Left hindlimb (tissue), 1 donor: ENCODE measurements at regions not wholly inside any gene's neighbourhood (a gene's known extent, or its start where the extent isn't known, plus 50 kb on each side); places are given as distances from the start of the nearest gene placed in this dataset.
A peak's percentile ranks its signal among the peaks of the same experiment; 100 is the strongest.
"Not testable (repeated sequence)": the region's sequence is repeated elsewhere in the genome, so short reads cannot be mapped to it uniquely, and the experiment has no call there.

Source experiments
- DNase-seq: peaks from one replicate; pipeline ENCODE4 v3.0.0-alpha.2; 2018

DNA sequence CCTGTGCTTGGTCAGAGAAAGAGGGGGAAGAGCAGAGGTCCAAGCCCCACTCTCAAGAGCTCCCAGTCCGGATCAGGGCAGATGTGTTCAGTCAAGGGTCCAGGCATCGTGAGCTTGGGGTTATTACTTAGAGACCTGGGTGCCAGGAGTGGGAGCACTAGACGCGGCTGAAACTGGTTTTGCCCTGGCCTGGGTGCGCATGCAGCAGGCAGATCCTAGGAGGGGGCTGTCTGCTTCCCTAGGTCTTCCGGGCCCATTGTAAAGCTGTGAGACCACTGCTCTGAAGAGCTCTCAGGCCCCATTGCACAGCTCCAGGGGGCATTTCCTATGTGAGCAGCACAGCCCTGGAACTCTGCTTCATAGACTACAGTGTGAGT is 204.9 kb upstream of the LINGO1 start:
- no peak for DNase-seq

DNA sequence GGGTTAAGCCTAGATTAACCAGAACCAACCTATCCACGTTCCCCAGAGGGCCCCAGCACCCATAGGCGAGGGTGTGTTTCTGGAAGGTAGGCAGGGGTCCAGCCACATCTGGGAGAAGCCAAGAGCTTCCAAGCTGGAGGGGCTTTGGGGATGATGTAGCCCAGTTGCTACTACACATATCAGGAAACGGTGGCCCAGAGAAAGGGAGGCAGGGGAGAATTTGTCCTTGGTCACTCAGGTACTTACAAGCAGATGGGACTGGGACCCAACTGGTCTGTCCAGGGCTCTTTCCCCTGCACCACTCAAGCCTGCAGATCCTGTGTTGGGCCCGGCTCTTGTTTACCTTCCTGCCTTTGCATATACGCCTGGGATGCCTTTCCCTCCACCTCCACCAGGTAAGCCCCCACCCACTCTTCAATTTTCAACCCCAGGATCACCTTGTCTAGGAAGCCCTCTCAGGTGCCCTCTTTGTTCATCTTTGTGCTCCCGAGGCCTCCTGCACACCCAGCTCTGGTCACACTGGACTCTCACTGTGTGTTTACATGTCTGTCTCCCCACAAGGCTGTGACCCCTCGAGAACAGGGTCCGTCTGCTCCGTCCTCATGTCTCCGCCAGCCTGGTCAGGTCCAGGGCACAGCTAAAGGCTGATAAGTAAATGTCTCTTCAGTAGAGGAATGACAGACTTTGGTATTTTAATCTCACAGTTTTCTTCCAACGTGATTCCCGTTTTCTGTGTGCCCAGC is 204.4 kb upstream of the LINGO1 start:
- peak; percentile 3 for DNase-seq

DNA sequence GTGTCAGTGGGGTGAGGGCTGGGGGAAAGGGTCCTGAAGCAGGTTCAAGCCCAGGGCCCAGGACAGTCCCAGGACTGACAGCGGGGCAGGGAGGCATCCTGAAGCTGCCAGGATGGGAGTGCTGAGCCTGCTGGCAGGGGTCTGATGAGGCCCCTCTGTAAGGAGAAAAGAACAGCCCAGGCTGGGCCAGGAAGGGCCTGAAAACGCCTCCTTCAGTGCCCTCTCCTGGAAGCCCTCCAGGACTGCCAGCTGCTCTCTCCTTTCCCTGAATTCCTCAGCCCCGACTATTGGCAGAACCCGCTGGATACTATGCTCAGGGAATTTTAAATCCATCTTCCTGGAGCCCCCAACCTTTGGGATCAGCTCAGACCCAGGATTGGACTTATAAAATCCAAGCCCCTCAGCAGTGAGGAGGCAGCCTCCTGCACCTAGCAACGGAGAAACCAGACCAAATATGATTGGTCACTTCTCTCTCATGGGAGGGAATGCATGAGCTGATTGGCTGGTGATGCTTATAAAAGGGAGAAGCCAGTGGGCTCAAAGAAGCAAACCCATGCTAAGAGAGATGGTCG is 203.5 kb upstream of the LINGO1 start:
- peak; percentile 18 for DNase-seq

- DNase-seq, result peak; percentile 8
Measured at GRCh38 chr15:77834276-77834990, 201.7 kb upstream of the LINGO1 start.

DNA sequence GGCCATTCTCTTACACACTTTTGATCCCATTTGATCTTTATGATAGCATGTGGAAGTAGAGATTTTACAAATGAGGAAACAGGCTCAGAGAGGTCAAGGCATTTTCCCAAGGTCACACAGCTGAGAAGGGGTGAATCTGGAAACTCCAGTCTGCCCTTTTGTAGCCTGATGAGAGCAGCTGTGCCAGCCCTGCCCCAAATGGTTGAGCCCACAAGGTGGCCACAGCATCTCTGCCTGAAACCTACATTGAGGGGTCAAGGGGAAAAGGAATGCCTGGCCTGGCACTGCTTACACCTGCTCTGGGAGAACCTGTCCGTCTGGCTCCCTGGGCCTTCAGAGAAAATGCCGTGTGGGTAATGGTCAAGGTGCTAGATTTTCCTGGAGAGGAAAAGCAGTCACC is 200.2 kb upstream of the LINGO1 start:
- DNase-seq, result no peak

- no peak for DNase-seq
Measured at GRCh38 chr15:77831986-77832385, 199.3 kb upstream of the LINGO1 start.

DNA sequence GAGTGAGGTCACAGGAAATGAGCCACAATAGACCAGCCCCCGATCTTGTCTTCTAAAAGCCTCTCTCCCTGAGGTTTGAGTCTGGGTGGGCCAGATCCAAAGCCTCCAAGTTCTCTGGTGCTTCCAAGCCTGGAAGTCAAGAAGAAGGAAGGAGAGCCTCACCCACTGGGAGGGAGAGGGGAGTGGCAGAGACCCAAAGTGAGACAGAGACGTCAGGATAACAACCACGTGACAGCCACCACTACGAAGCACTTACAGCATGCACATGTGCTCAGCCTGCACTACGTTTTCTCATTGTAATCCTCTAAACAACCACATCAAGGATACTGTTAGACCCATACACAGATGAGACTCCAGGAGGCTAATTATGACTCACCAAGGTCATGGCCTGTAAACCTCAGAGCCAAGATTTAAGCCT is 197.3 kb upstream of the LINGO1 start:
- DNase-seq, result peak; percentile 37

- not testable (repeated sequence) for DNase-seq
Measured at GRCh38 chr15:77829331-77829730, 196.6 kb upstream of the LINGO1 start.

DNA sequence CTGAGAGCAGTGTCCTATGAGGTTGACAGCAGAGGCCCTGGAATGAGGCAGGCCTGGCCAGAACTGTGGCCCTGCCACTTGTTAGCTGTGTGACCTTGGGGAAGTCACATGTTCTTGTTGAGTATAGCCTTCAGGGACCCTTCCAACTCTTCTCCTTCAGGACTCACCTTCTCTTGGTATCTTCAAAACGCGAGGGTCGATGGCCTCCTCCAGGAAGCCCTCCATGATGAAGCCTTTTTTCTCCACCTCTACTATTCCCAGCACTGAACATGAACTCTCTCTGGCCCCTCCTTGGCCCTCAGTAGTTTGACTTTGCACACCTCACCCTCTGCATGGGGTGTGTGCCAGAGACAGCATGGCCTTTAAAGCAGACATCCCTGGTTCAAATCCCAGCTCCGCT is 195.1 kb upstream of the LINGO1 start:
- DNase-seq, result peak; percentile 1

GRCh38 chr15:77826006-77826695 is 193.4 kb upstream of the LINGO1 start:
- peak; percentile 24 for DNase-seq

DNA sequence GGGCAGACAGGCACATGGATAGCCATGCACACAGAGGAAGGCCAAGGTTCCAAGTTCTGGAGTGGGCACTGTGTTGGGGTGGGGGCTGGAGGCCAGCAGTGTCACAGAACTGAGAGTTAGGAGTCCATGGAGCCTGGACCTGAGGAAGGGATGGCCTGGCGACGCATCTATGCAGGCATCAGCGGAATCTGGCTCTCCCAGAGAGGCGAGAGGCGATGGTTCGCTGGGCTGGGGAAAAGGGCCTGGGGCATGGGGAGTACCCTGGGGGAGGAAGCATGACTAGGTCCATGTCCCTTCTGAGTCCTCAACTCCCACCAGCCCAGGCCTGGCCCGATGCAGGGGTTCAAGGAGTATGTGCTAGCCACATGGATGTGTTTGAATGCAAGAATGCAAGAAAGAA is 192.8 kb upstream of the LINGO1 start:
- DNase-seq, result peak; percentile 22

GRCh38 chr15:77825252-77825542 is 192.5 kb upstream of the LINGO1 start:
- DNase-seq, result no peak

- DNase-seq, result peak; percentile 16
Measured at GRCh38 chr15:77824361-77825251, 191.9 kb upstream of the LINGO1 start.

GRCh38 chr15:77823736-77824135 is 191.0 kb upstream of the LINGO1 start:
- DNase-seq, result no peak

DNA sequence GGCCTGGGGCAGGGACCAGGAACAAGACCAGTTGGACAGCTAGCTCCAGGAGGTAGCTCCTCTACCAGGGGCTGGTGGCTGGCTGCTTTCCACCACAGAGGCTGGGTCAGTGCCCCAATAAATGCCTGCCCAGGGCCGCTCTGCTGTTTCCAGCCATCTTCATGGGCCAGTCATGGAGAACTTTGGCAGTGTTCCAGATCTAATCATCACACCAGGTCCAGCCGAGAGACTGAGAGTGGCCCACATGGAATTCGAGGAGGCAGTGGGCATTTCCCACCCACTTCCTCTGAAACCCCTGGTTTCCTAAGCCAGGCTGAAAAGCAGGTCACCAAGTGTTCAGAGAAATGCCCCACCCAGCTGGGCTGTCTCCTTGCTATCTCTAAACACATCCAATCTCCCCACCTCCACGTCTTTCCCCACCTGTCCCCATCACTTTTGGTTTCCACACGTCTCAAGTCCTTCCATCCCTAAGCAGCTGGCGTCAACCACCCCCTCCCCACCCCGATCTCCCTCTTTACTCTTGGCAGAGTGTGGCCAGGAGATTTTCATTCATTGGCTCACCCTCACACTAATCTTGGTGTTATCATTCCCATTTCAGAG is 190.0 kb upstream of the LINGO1 start:
- DNase-seq, result no peak

GRCh38 chr15:77821959-77822256 is 189.2 kb upstream of the LINGO1 start:
- DNase-seq, result no peak

DNA sequence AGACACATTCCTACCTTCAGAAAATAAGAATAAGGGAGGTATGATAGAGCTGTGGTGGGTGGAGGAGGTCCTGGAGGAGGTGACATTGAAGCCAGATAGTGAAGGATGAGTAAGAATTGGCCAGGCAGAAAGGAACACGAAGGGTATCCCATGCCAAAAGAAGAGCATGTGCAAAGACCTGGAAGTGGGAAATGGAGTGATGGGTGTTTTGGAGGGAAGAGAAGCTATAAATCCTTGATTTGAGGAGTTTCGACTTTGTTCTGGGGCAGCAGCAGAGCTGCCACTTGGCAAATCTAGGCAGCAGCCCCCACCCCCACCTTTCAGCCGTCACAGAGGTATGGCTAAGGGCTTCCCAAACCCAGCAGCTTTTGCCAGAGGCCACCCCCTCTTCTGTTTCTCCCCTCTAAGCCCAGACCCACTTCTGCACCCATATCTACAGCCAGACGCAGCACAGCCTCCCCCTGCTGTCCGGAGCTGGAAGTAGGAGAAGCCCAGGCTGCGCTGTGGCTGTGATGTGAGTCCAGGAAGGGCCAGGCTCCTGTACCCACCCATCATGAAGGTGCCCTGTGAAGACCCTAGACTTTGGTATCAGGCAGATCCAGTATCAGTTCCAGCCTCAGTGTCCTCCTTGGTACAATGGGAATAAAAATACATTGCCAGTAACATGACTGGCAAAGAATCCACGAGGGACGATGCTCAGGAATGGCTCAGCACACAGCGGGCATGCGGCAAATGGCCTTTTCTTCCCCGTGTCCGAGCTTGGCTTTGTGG is 188.7 kb upstream of the LINGO1 start:
- peak; percentile 78 for DNase-seq

- DNase-seq, result no peak
Measured at GRCh38 chr15:77819851-77820728, 187.4 kb upstream of the LINGO1 start.

DNA sequence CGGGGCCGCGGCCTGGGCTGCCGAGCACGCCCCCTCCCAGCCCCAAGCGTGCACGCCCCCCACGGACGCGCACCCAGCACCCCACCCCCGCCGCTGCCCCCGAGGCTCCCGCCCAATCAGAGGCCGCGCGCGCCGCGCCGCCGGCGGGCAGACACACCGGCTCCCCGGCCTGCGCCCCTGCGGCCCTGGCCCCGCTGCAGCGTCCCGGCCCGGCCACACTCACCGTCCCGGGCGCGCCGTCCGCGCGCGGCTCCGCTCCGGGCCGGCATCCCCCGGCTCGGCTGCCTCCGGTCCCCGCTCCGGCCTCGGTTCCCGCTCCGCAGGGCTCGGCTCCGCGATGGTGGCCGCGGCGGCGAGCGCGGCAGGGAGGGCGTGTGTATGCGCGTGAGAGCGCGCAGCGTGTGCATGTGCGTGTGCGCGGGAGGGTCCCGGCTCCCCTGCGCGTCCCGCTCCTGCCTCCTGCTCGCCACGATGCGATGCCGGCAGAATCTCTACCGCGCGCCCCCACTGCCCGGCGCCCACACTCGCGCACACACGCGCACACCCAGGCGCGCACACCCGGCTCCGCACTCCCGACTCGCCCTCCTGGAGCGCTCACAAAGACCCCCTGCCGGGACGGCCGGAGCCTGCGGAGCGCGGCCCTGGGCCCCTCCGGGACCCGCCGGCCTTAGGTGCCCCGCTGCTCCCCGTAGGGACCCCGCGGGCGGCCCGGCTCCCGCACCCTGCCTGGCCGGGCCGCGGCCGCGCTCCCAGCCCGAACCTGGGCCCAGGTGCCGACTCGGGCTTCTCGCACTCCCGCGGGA is 186.5 kb upstream of the LINGO1 start:
- DNase-seq, result no peak
